Tibial artery (tissue), 4 donors: ENCODE measurements at regions not wholly inside any gene's neighbourhood (a gene's known extent, or its start where the extent isn't known, plus 50 kb on each side); places are given as distances from the start of the nearest gene placed in this dataset.

Experiments
- DNase-seq, 2 donors: peaks; one replicate each; pipeline ENCODE4 v3.0.0-alpha.2; 2019
- H3K27ac ChIP-seq, 2 donors: fragments of 200-600 bp; sonication (generic) in 1 of 2; 1 replicate in 1 of 2; 2 replicates in 1 of 2; pipeline ENCODE4 v1.5.1; 2018 to 2019; ENCODE audit warnings: mild to moderate bottlenecking in 1 of 2
- H3K27me3 ChIP-seq, 2 donors: fragments of 200-600 bp; sonication (generic) in 1 of 2; one replicate each; pipeline versions ENCODE4 v1.5.1 to v1.6.0; 2016 to 2019
- H3K36me3 ChIP-seq, 3 donors: fragments of 200-600 bp; sonication (generic) in 2 of 3; one replicate each; pipeline ENCODE4 v1.5.1; 2016 to 2019; ENCODE audit warnings: mild to moderate bottlenecking in 2 of 3
- H3K4me1 ChIP-seq, 4 donors: fragments of 200-600 bp; sonication (generic) in 2 of 4; 1 replicate in 3 of 4; 2 replicates in 1 of 4; pipeline ENCODE4 v1.5.1; 2016 to 2019
- H3K4me3 ChIP-seq, 2 donors: fragments of 200-600 bp; sonication (generic) in 1 of 2; 1 replicate in 1 of 2; 2 replicates in 1 of 2; pipeline ENCODE4 v1.5.1; 2018 to 2019; ENCODE audit warnings: mild to moderate bottlenecking in 2 of 2
- H3K9me3 ChIP-seq, 3 donors: fragments of 200-600 bp; sonication (generic) in 1 of 3; one replicate each; pipeline ENCODE4 v1.5.1; 2016 to 2019
- intact Hi-C: fragments of 100-400 bp; cut with DNase I; formaldehyde crosslinking; loops from one replicate; pipeline ENCODE4 v1.15.0; 2023; ENCODE audit warnings: low total_unique reads
- TF ChIP-seq, protein P1 (sequence below), 2 experiments: fragments of 200-600 bp in 1 of 2; fragments of 450-650 bp in 1 of 2; IDR thresholded peaks; one replicate each; pipeline ENCODE4 v1.5.1; 2017 to 2019; ENCODE audit warnings: antibody characterized with exemption in 2 of 2, mild to moderate bottlenecking in 1 of 2, moderate library complexity in 1 of 2

DNA sequence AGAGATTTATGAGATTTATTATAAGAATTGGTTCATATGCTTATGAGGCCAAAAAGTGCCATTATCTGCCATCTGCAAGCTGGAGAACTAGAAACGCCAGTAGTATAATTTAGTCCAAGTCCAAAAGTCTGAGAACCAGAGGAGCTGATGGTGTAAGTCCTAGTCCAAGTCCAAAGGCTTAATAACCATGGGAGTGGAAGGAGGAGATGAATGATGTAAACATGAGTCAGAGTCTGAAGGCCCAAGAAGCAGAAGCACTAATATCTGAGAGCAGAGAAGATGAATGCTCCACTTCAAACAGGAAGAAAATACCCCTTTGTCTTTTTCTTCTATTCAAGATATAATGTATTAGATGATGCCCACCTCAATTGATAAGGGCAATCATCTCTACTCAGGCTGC, 185.7 kb downstream of the CGGBP1 start:
- DNase-seq = no peak
- intact Hi-C loops = no loop called here
- Histone ChIP-seq H3K9me3 (peaks cover 0 to 5% (median 3%) of the 10 kb centered on the region in 3 donors), H3K27me3 (no peaks in the 10 kb centered on the region), H3K4me1 (no peaks in the 10 kb centered on the region), H3K4me3 (no peak overlapping the region), H3K36me3 (no peaks in the 10 kb centered on the region), H3K27ac (no peak overlapping the region)
- TF ChIP-seq, protein P1, sequence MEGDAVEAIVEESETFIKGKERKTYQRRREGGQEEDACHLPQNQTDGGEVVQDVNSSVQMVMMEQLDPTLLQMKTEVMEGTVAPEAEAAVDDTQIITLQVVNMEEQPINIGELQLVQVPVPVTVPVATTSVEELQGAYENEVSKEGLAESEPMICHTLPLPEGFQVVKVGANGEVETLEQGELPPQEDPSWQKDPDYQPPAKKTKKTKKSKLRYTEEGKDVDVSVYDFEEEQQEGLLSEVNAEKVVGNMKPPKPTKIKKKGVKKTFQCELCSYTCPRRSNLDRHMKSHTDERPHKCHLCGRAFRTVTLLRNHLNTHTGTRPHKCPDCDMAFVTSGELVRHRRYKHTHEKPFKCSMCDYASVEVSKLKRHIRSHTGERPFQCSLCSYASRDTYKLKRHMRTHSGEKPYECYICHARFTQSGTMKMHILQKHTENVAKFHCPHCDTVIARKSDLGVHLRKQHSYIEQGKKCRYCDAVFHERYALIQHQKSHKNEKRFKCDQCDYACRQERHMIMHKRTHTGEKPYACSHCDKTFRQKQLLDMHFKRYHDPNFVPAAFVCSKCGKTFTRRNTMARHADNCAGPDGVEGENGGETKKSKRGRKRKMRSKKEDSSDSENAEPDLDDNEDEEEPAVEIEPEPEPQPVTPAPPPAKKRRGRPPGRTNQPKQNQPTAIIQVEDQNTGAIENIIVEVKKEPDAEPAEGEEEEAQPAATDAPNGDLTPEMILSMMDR (IDR thresholded peaks at IDR 0.05) = no peak

DNA sequence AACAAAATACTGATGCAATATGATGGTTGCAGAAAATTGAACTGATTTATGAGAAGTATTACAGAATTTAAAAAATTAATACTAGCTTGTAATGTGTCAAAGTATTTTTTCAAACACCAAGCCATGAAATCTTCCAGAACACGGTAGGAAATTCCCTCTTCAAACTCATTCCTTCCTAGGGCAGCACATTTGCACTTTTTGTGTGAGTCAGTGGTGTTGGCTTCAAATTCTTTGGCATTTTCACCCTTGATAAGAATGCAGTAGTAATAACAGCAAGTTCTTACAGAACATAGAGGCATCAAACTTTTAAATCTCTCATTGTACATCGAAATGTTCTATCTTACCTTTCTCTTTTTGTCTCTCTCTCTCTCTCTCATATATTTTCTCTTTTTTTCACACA, 191.8 kb downstream of the CGGBP1 start:
- DNase-seq = no peak
- TF ChIP-seq, protein P1 (IDR thresholded peaks at IDR 0.05) = no peak
- Histone ChIP-seq H3K4me3 (no peak overlapping the region), H3K27ac (no peak overlapping the region), H3K9me3 (no peaks in the 10 kb centered on the region), H3K4me1 (no peaks in the 10 kb centered on the region), H3K36me3 (no peaks in the 10 kb centered on the region), H3K27me3 (no peaks in the 10 kb centered on the region)
- intact Hi-C loops = no loop called here

DNA sequence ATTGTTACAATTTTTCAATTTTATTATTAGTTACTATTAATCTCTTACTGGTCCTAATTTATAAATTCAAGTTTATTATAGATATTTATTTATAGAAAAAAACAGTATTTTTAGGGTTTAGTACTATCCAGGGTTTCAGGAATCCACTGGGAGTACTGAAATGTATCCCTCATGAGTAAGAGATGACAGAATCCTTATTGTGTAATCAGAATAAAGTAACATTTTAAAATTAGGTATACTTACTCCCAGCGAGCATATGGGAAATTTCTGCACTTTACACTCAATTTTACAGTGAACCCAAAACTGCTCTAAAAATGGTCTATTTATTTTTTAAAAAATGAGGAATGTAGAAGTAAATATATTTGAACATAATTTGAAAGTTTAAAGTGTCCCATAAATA, 202.7 kb downstream of the CGGBP1 start:
- no peaks in the 10 kb centered on the region for H3K27me3 ChIP-seq
- DNase-seq = no peak
- H3K27ac ChIP-seq = no peak overlapping the region
- TF ChIP-seq, protein P1 (IDR thresholded peaks at IDR 0.05) = no peak
- H3K36me3 ChIP-seq = no peaks in the 10 kb centered on the region
- intact Hi-C loops = no loop called here
- H3K4me3 ChIP-seq = no peak overlapping the region
- H3K9me3 ChIP-seq = no peaks in the 10 kb centered on the region
- no peaks in the 10 kb centered on the region for H3K4me1 ChIP-seq

- no peak overlapping the region for H3K4me3 ChIP-seq
- TF ChIP-seq, protein P1 (IDR thresholded peaks at IDR 0.05) = no peak
- no peaks in the 10 kb centered on the region for H3K27me3 ChIP-seq
- no peak overlapping the region for H3K27ac ChIP-seq
- intact Hi-C loops = no loop called here
- H3K4me1 ChIP-seq = no peaks in the 10 kb centered on the region
- H3K36me3 ChIP-seq = no peaks in the 10 kb centered on the region
- DNase-seq = no peak
- H3K9me3 ChIP-seq = no peaks in the 10 kb centered on the region
Measured at GRCh38 chr3:87855616-87856015, 203.2 kb downstream of the CGGBP1 start.

GRCh38 chr3:87855211-87855610, 203.6 kb downstream of the CGGBP1 start:
- Histone ChIP-seq H3K9me3 (no peaks in the 10 kb centered on the region), H3K27ac (no peak overlapping the region), H3K4me1 (no peaks in the 10 kb centered on the region), H3K36me3 (no peaks in the 10 kb centered on the region), H3K27me3 (no peaks in the 10 kb centered on the region), H3K4me3 (no peak overlapping the region)
- no peak for DNase-seq
- TF ChIP-seq, protein P1 (IDR thresholded peaks at IDR 0.05) = no peak
- intact Hi-C loops = no loop called here

GRCh38 chr3:87848003-87848402, 210.8 kb downstream of the CGGBP1 start:
- no peak for DNase-seq
- Histone ChIP-seq H3K27me3 (no peaks in the 10 kb centered on the region), H3K36me3 (no peaks in the 10 kb centered on the region), H3K4me3 (no peak overlapping the region), H3K9me3 (no peaks in the 10 kb centered on the region), H3K27ac (no peak overlapping the region), H3K4me1 (no peaks in the 10 kb centered on the region)
- TF ChIP-seq, protein P1 (IDR thresholded peaks at IDR 0.05) = no peak
- intact Hi-C loops = no loop called here
